ENCODE measurements at regions not wholly inside any gene's neighbourhood (a gene's known extent, or its start where the extent isn't known, plus 50 kb on each side); places are given as distances from the start of the nearest gene placed in this dataset.
A peak's percentile ranks its signal among the peaks of the same experiment; 100 is the strongest.
"Not testable (repeated sequence)": the region's sequence is repeated elsewhere in the genome, so short reads cannot be mapped to it uniquely, and the experiment has no call there.

GRCh38 chr2:111278133-111278532 lies 157.4 kb downstream of the BCL2L11 start:
- H3K27me3 Mint-ChIP-seq (ENCODE audit: insufficient read depth); H3K4me3 Mint-ChIP-seq: not testable (repeated sequence)

GRCh38 chr2:111280709-111281286 lies 160.1 kb downstream of the BCL2L11 start:
- H3K36me3 Mint-ChIP-seq (ENCODE audit: low read depth); H3K27ac Mint-ChIP-seq; H3K4me1 Mint-ChIP-seq (ENCODE audit: low read depth); DNase-seq (ENCODE audit: low spot score); H3K4me3 Mint-ChIP-seq; H3K27me3 Mint-ChIP-seq (ENCODE audit: insufficient read depth); H3K9me3 Mint-ChIP-seq; intact Hi-C loops (cut with micrococcal nuclease): not testable (repeated sequence)

More at GRCh38 chr2:111278133-111278532, 157.4 kb downstream of the BCL2L11 start:
- H3K36me3 Mint-ChIP-seq (ENCODE audit: low read depth); intact Hi-C loops (cut with micrococcal nuclease); H3K4me1 Mint-ChIP-seq (ENCODE audit: low read depth); DNase-seq (ENCODE audit: low spot score); H3K9me3 Mint-ChIP-seq; H3K27ac Mint-ChIP-seq: not testable (repeated sequence)

GRCh38 chr2:111282162-111282561 lies 161.4 kb downstream of the BCL2L11 start:
- H3K4me3 Mint-ChIP-seq; H3K27me3 Mint-ChIP-seq (ENCODE audit: insufficient read depth); intact Hi-C loops (cut with micrococcal nuclease); H3K27ac Mint-ChIP-seq; H3K36me3 Mint-ChIP-seq (ENCODE audit: low read depth); H3K9me3 Mint-ChIP-seq; DNase-seq (ENCODE audit: low spot score); H3K4me1 Mint-ChIP-seq (ENCODE audit: low read depth): not testable (repeated sequence)

- intact Hi-C loops (cut with micrococcal nuclease); H3K36me3 Mint-ChIP-seq (ENCODE audit: low read depth); H3K27me3 Mint-ChIP-seq (ENCODE audit: insufficient read depth); H3K9me3 Mint-ChIP-seq; H3K4me1 Mint-ChIP-seq (ENCODE audit: low read depth); H3K27ac Mint-ChIP-seq; H3K4me3 Mint-ChIP-seq; DNase-seq (ENCODE audit: low spot score): not testable (repeated sequence)
Observed at GRCh38 chr2:111287646-111288568, 167.2 kb downstream of the BCL2L11 start.

GRCh38 chr2:111290370-111290769 lies 169.7 kb downstream of the BCL2L11 start:
- H3K4me1 Mint-ChIP-seq (ENCODE audit: low read depth); H3K27me3 Mint-ChIP-seq (ENCODE audit: insufficient read depth); H3K4me3 Mint-ChIP-seq; H3K36me3 Mint-ChIP-seq (ENCODE audit: low read depth); intact Hi-C loops (cut with micrococcal nuclease); H3K27ac Mint-ChIP-seq; H3K9me3 Mint-ChIP-seq; DNase-seq (ENCODE audit: low spot score): not testable (repeated sequence)

GRCh38 chr2:111291566-111291965 lies 170.9 kb downstream of the BCL2L11 start:
- H3K9me3 Mint-ChIP-seq; H3K4me3 Mint-ChIP-seq; H3K4me1 Mint-ChIP-seq (ENCODE audit: low read depth); H3K36me3 Mint-ChIP-seq (ENCODE audit: low read depth); intact Hi-C loops (cut with micrococcal nuclease); H3K27ac Mint-ChIP-seq; DNase-seq (ENCODE audit: low spot score); H3K27me3 Mint-ChIP-seq (ENCODE audit: insufficient read depth): not testable (repeated sequence)

- H3K27me3 Mint-ChIP-seq (ENCODE audit: insufficient read depth); H3K9me3 Mint-ChIP-seq; DNase-seq (ENCODE audit: low spot score); H3K4me3 Mint-ChIP-seq; intact Hi-C loops (cut with micrococcal nuclease); H3K36me3 Mint-ChIP-seq (ENCODE audit: low read depth); H3K4me1 Mint-ChIP-seq (ENCODE audit: low read depth): not testable (repeated sequence)
- peak overlapping the region; percentile 84 for H3K27ac Mint-ChIP-seq
Observed at GRCh38 chr2:111292232-111292968, 171.7 kb downstream of the BCL2L11 start.

GRCh38 chr2:111294699-111295098 lies 174.0 kb downstream of the BCL2L11 start:
- H3K4me3 Mint-ChIP-seq; DNase-seq (ENCODE audit: low spot score); intact Hi-C loops (cut with micrococcal nuclease); H3K27ac Mint-ChIP-seq; H3K9me3 Mint-ChIP-seq; H3K36me3 Mint-ChIP-seq (ENCODE audit: low read depth); H3K4me1 Mint-ChIP-seq (ENCODE audit: low read depth); H3K27me3 Mint-ChIP-seq (ENCODE audit: insufficient read depth): not testable (repeated sequence)

GRCh38 chr2:111296122-111296804 lies 175.5 kb downstream of the BCL2L11 start:
- H3K4me3 Mint-ChIP-seq; DNase-seq (ENCODE audit: low spot score); H3K27ac Mint-ChIP-seq; intact Hi-C loops (cut with micrococcal nuclease); H3K36me3 Mint-ChIP-seq (ENCODE audit: low read depth); H3K4me1 Mint-ChIP-seq (ENCODE audit: low read depth); H3K27me3 Mint-ChIP-seq (ENCODE audit: insufficient read depth); H3K9me3 Mint-ChIP-seq: not testable (repeated sequence)

- intact Hi-C loops (cut with micrococcal nuclease); H3K27ac Mint-ChIP-seq; DNase-seq (ENCODE audit: low spot score); H3K27me3 Mint-ChIP-seq (ENCODE audit: insufficient read depth); H3K4me1 Mint-ChIP-seq (ENCODE audit: low read depth); H3K9me3 Mint-ChIP-seq; H3K36me3 Mint-ChIP-seq (ENCODE audit: low read depth); H3K4me3 Mint-ChIP-seq: not testable (repeated sequence)
Observed at GRCh38 chr2:111297128-111297527, 176.4 kb downstream of the BCL2L11 start.

- H3K36me3 Mint-ChIP-seq (ENCODE audit: low read depth); H3K4me3 Mint-ChIP-seq; intact Hi-C loops (cut with micrococcal nuclease); DNase-seq (ENCODE audit: low spot score); H3K27ac Mint-ChIP-seq; H3K9me3 Mint-ChIP-seq; H3K27me3 Mint-ChIP-seq (ENCODE audit: insufficient read depth); H3K4me1 Mint-ChIP-seq (ENCODE audit: low read depth): not testable (repeated sequence)
Observed at GRCh38 chr2:111298927-111299326, 178.2 kb downstream of the BCL2L11 start.

GRCh38 chr2:111299635-111300034 lies 178.9 kb downstream of the BCL2L11 start:
- intact Hi-C loops (cut with micrococcal nuclease); DNase-seq (ENCODE audit: low spot score); H3K9me3 Mint-ChIP-seq; H3K4me3 Mint-ChIP-seq; H3K27me3 Mint-ChIP-seq (ENCODE audit: insufficient read depth); H3K27ac Mint-ChIP-seq; H3K36me3 Mint-ChIP-seq (ENCODE audit: low read depth); H3K4me1 Mint-ChIP-seq (ENCODE audit: low read depth): not testable (repeated sequence)

- H3K27ac Mint-ChIP-seq; H3K36me3 Mint-ChIP-seq (ENCODE audit: low read depth); DNase-seq (ENCODE audit: low spot score); H3K27me3 Mint-ChIP-seq (ENCODE audit: insufficient read depth); intact Hi-C loops (cut with micrococcal nuclease); H3K4me3 Mint-ChIP-seq; H3K4me1 Mint-ChIP-seq (ENCODE audit: low read depth); H3K9me3 Mint-ChIP-seq: not testable (repeated sequence)
Observed at GRCh38 chr2:111301677-111302076, 181.0 kb downstream of the BCL2L11 start.
